Hepatocyte (in vitro differentiated cells): ENCODE measurements at regions not wholly inside any gene's neighbourhood (a gene's known extent, or its start where the extent isn't known, plus 50 kb on each side); places are given as distances from the start of the nearest gene placed in this dataset.
"Not testable (repeated sequence)": the region's sequence is repeated elsewhere in the genome, so short reads cannot be mapped to it uniquely, and the experiment has no call there.

Experiments used
- DNase-seq: peaks from one replicate; pipeline ENCODE4 v3.0.0-alpha.2; 2016; ENCODE audit warnings: low spot score
- H2AFZ ChIP-seq: fragments of 200-600 bp; sonication (generic); 2 replicates; pipeline ENCODE4 v1.6.0; 2016; ENCODE audit warnings: antibody characterized with exemption, mild to moderate bottlenecking
- H3K27ac ChIP-seq: fragments of 200-600 bp; sonication (generic); 2 replicates; pipeline ENCODE4 v1.5.1; 2016; ENCODE audit warnings: mild to moderate bottlenecking
- H3K27me3 ChIP-seq: fragments of 200-600 bp; sonication (generic); 2 replicates; pipeline ENCODE4 v1.6.1; 2016
- H3K36me3 ChIP-seq: fragments of 200-600 bp; sonication (generic); replicated peaks from 2 replicates; pipeline ENCODE4 v1.5.1; 2016; ENCODE audit warnings: low read depth; ENCODE audit not compliant: insufficient read depth
- H3K4me1 ChIP-seq: fragments of 200-600 bp; sonication (generic); 2 replicates; pipeline ENCODE4 v1.5.1; 2016; ENCODE audit warnings: mild to moderate bottlenecking, moderate library complexity; ENCODE audit not compliant: insufficient read depth
- H3K4me2 ChIP-seq: fragments of 200-600 bp; sonication (generic); 2 replicates; pipeline ENCODE4 v1.6.0; 2016
- H3K4me3 ChIP-seq: fragments of 200-600 bp; sonication (generic); 2 replicates; pipeline ENCODE4 v1.5.1; 2016; ENCODE audit warnings: mild to moderate bottlenecking
- H3K79me2 ChIP-seq: fragments of 200-600 bp; sonication (generic); 2 replicates; pipeline ENCODE4 v1.6.0; 2017; ENCODE audit warnings: mild to moderate bottlenecking
- H3K9me2 ChIP-seq: fragments of 200-600 bp; sonication (generic); replicated peaks from 2 replicates; pipeline ENCODE4 v1.6.0; 2017; ENCODE audit warnings: mild to moderate bottlenecking; ENCODE audit not compliant: insufficient read depth
- H3K9me3 ChIP-seq: fragments of 200-600 bp; sonication (generic); 2 replicates; pipeline ENCODE4 v1.5.1; 2016; ENCODE audit warnings: low read depth, mild to moderate bottlenecking
- H4K20me1 ChIP-seq: fragments of 200-600 bp; sonication (generic); 2 replicates; pipeline ENCODE4 v1.6.0; 2016; ENCODE audit warnings: mild to moderate bottlenecking; ENCODE audit not compliant: insufficient read depth, poor library complexity, severe bottlenecking
- EZH2 ChIP-seq: fragments of 200-600 bp; sonication (generic); IDR thresholded peaks from 2 replicates; pipeline ENCODE4 v1.6.1; 2016; ENCODE audit warnings: antibody characterized with exemption, mild to moderate bottlenecking, borderline replicate concordance
- EZH2phosphoT487 ChIP-seq: fragments of 200-600 bp; sonication (generic); IDR thresholded peaks from one replicate; pipeline ENCODE4 v1.6.1; 2018; ENCODE audit warnings: antibody characterized with exemption, mild to moderate bottlenecking, low read depth, moderate library complexity; ENCODE audit not compliant: unreplicated experiment, severe bottlenecking
- WGBS: methylation state at CpG from one replicate; pipeline ENCODE4 v1.1.6; 2016; ENCODE audit warnings: low lambda C conversion rate; ENCODE audit errors: missing lambda C conversion rate; 5-methylcytosine and 5-hydroxymethylcytosine counted together
- TF ChIP-seq, protein P1 (sequence below): fragments of 200-600 bp; sonication (generic); IDR thresholded peaks from 2 replicates; pipeline ENCODE4 v1.5.1; 2016; ENCODE audit warnings: antibody characterized with exemption, mild to moderate bottlenecking; ENCODE audit not compliant: poor library complexity

GRCh38 chr22:49005557-49005956, 822.1 kb downstream of the BRD1 start:
- Histone ChIP-seq H3K4me2 (no peak overlapping the region), H3K4me1 (no peaks in the 10 kb centered on the region), H3K79me2 (no peaks in the 10 kb centered on the region), H3K27me3 (no peaks in the 10 kb centered on the region), H3K9me2 (no peaks in the 10 kb centered on the region), H3K27ac (no peak overlapping the region), H3K36me3 (no peaks in the 10 kb centered on the region), H3K4me3 (no peak overlapping the region), H3K9me3 (no peaks in the 10 kb centered on the region), H4K20me1 (no peaks in the 10 kb centered on the region), H2AFZ (no peak overlapping the region)
- WGBS = 87% methylated on average over 6 of the region's 7 CpGs
- no peak for DNase-seq
- no peak for TF ChIP-seq EZH2phosphoT487
- TF ChIP-seq, protein P1, sequence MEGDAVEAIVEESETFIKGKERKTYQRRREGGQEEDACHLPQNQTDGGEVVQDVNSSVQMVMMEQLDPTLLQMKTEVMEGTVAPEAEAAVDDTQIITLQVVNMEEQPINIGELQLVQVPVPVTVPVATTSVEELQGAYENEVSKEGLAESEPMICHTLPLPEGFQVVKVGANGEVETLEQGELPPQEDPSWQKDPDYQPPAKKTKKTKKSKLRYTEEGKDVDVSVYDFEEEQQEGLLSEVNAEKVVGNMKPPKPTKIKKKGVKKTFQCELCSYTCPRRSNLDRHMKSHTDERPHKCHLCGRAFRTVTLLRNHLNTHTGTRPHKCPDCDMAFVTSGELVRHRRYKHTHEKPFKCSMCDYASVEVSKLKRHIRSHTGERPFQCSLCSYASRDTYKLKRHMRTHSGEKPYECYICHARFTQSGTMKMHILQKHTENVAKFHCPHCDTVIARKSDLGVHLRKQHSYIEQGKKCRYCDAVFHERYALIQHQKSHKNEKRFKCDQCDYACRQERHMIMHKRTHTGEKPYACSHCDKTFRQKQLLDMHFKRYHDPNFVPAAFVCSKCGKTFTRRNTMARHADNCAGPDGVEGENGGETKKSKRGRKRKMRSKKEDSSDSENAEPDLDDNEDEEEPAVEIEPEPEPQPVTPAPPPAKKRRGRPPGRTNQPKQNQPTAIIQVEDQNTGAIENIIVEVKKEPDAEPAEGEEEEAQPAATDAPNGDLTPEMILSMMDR = no peak
- TF ChIP-seq EZH2 = no peak

- H3K27ac ChIP-seq = no peak overlapping the region
- H3K4me2 ChIP-seq = no peak overlapping the region
- no peak for DNase-seq
- H3K79me2 ChIP-seq = no peaks in the 10 kb centered on the region
- no peaks in the 10 kb centered on the region for H4K20me1 ChIP-seq
- no peaks in the 10 kb centered on the region for H3K36me3 ChIP-seq
- H3K9me3 ChIP-seq = no peaks in the 10 kb centered on the region
- H3K9me2 ChIP-seq = no peaks in the 10 kb centered on the region
- H3K4me3 ChIP-seq = no peak overlapping the region
- no peak overlapping the region for H2AFZ ChIP-seq
- no peaks in the 10 kb centered on the region for H3K4me1 ChIP-seq
- H3K27me3 ChIP-seq = no peaks in the 10 kb centered on the region
- WGBS = 91% methylated on average over 29 of the region's 29 CpGs
- TF ChIP-seq EZH2 (no peak), EZH2phosphoT487 (no peak)
- TF ChIP-seq, protein P1 = no peak
Observed at GRCh38 chr22:49004484-49005399, 822.9 kb downstream of the BRD1 start.

- H3K9me2 ChIP-seq, H3K4me1 ChIP-seq, H3K27ac ChIP-seq, H3K9me3 ChIP-seq, H3K4me2 ChIP-seq, H4K20me1 ChIP-seq, H3K4me3 ChIP-seq, H2AFZ ChIP-seq, H3K79me2 ChIP-seq, DNase-seq, H3K36me3 ChIP-seq, H3K27me3 ChIP-seq: not testable (repeated sequence)
- WGBS = 94% methylated on average over 12 of the region's 14 CpGs
Observed at GRCh38 chr22:48997605-48998004, 830.1 kb downstream of the BRD1 start.

- WGBS = 70% methylated on average over 5 of the region's 5 CpGs
- no peaks in the 10 kb centered on the region for H3K9me3 ChIP-seq
Observed at GRCh38 chr22:48993655-48994054, 834.0 kb downstream of the BRD1 start.

More at GRCh38 chr22:48993655-48994054, 834.0 kb downstream of the BRD1 start:
- Histone ChIP-seq H2AFZ (no peak overlapping the region), H3K27ac (no peak overlapping the region), H3K27me3 (no peaks in the 10 kb centered on the region), H4K20me1 (no peaks in the 10 kb centered on the region), H3K36me3 (no peaks in the 10 kb centered on the region), H3K79me2 (no peaks in the 10 kb centered on the region), H3K4me3 (no peak overlapping the region), H3K4me2 (no peak overlapping the region), H3K4me1 (no peaks in the 10 kb centered on the region), H3K9me2 (no peaks in the 10 kb centered on the region)
- TF ChIP-seq, protein P1 = no peak
- TF ChIP-seq EZH2phosphoT487 (no peak), EZH2 (no peak)
- no peak for DNase-seq
